ENCODE measurements at regions not wholly inside any gene's neighbourhood (a gene's known extent, or its start where the extent isn't known, plus 50 kb on each side); places are given as distances from the start of the nearest gene placed in this dataset.

GRCh38 chr19:30202060-30202600 lies 170.1 kb upstream of the ZNF536 start:
- TF ChIP-seq, protein P1, sequence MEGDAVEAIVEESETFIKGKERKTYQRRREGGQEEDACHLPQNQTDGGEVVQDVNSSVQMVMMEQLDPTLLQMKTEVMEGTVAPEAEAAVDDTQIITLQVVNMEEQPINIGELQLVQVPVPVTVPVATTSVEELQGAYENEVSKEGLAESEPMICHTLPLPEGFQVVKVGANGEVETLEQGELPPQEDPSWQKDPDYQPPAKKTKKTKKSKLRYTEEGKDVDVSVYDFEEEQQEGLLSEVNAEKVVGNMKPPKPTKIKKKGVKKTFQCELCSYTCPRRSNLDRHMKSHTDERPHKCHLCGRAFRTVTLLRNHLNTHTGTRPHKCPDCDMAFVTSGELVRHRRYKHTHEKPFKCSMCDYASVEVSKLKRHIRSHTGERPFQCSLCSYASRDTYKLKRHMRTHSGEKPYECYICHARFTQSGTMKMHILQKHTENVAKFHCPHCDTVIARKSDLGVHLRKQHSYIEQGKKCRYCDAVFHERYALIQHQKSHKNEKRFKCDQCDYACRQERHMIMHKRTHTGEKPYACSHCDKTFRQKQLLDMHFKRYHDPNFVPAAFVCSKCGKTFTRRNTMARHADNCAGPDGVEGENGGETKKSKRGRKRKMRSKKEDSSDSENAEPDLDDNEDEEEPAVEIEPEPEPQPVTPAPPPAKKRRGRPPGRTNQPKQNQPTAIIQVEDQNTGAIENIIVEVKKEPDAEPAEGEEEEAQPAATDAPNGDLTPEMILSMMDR (IDR thresholded peaks at IDR 0.05), result no peak
- TF ChIP-seq EZH2 (IDR thresholded peaks at IDR 0.05; ENCODE audit: borderline replicate concordance, insufficient read depth, low read depth, low read length, poor library complexity, severe bottlenecking), result no peak
